Liver (tissue), 3 donors: ENCODE measurements at regions not wholly inside any gene's neighbourhood (a gene's known extent, or its start where the extent isn't known, plus 50 kb on each side); places are given as distances from the start of the nearest gene placed in this dataset.

ENCODE experiments used
- CTCF ChIP-seq: fragments of 150-350 bp; IDR thresholded peaks from 2 replicates; pipeline ENCODE4 v1.5.1; 2017; ENCODE audit warnings: improper control_type of control experiment, low read depth, low read length; ENCODE audit not compliant: missing input control
- EGR1 ChIP-seq, 2 donors: IDR thresholded peaks; 2 replicates each; pipeline ENCODE4 v1.6.1; 2016 to 2018; ENCODE audit warnings: antibody characterized with exemption in 2 of 2, low read depth in 2 of 2
- FOXA1 ChIP-seq: IDR thresholded peaks from 2 replicates; pipeline ENCODE4 v1.6.1; 2016; ENCODE audit warnings: antibody characterized with exemption
- GABPA ChIP-seq, 2 donors: IDR thresholded peaks in 1 of 2; conservative IDR thresholded peaks in 1 of 2; 2 replicates each; pipeline ENCODE4 v1.6.1; 2016; ENCODE audit warnings: antibody characterized with exemption in 2 of 2, mild to moderate bottlenecking in 1 of 2, moderate library complexity in 1 of 2
- HNF4A ChIP-seq, 2 donors: conservative IDR thresholded peaks; 2 replicates each; pipeline ENCODE4 v1.6.1; 2016; ENCODE audit warnings: antibody characterized with exemption in 2 of 2, mild to moderate bottlenecking in 2 of 2
- JUND ChIP-seq, 2 donors: IDR thresholded peaks; 2 replicates each; pipeline ENCODE4 v1.6.1; 2016; ENCODE audit warnings: antibody characterized with exemption in 2 of 2
- MAX ChIP-seq: IDR thresholded peaks from 2 replicates; pipeline ENCODE4 v1.6.1; 2016; ENCODE audit warnings: antibody characterized with exemption
- RAD21 ChIP-seq, 2 donors: IDR thresholded peaks; 2 replicates each; pipeline ENCODE4 v1.6.1; 2016; ENCODE audit warnings: antibody characterized with exemption in 2 of 2, mild to moderate bottlenecking in 2 of 2
- REST ChIP-seq: IDR thresholded peaks from 2 replicates; pipeline ENCODE4 v1.6.1; 2016; ENCODE audit warnings: antibody characterized with exemption, mild to moderate bottlenecking
- RXRA ChIP-seq, 2 donors: IDR thresholded peaks; 2 replicates each; pipeline ENCODE4 v1.6.1; 2017 to 2018; ENCODE audit warnings: antibody characterized with exemption in 2 of 2, mild to moderate bottlenecking in 1 of 2
- SP1 ChIP-seq: IDR thresholded peaks from 2 replicates; pipeline ENCODE4 v1.6.1; 2018; ENCODE audit warnings: antibody characterized with exemption, mild to moderate bottlenecking
- TAF1 ChIP-seq: conservative IDR thresholded peaks from 2 replicates; pipeline ENCODE4 v1.6.1; 2016; ENCODE audit warnings: antibody characterized with exemption, mild to moderate bottlenecking
- YY1 ChIP-seq: IDR thresholded peaks from 2 replicates; pipeline ENCODE4 v1.6.1; 2016; ENCODE audit warnings: antibody characterized with exemption, mild to moderate bottlenecking
- ZBTB33 ChIP-seq: IDR thresholded peaks from 2 replicates; pipeline ENCODE4 v1.6.1; 2016; ENCODE audit warnings: antibody characterized with exemption
- donor health status: healthy.
- donor health status: healthy.

- no peak for TF ChIP-seq GABPA (IDR thresholded peaks at IDR 0.05 in 1 of 2, conservative IDR thresholded peaks at IDR 0.05 in 1 of 2)
- TF ChIP-seq ZBTB33, result no peak
- no peak for TF ChIP-seq CTCF
- TF ChIP-seq REST, result no peak
- TF ChIP-seq TAF1, result no peak
- no peak for TF ChIP-seq EGR1 (IDR thresholded peaks at IDR 0.05; ENCODE audit: low read depth in 2 of 2)
- no peak for TF ChIP-seq YY1
- no peak for TF ChIP-seq SP1
- no peak for TF ChIP-seq MAX
- no peak for TF ChIP-seq FOXA1
- TF ChIP-seq RAD21 (IDR thresholded peaks at IDR 0.05), result no peak
- no peak for TF ChIP-seq RXRA (IDR thresholded peaks at IDR 0.05)
- no peak for TF ChIP-seq HNF4A (conservative IDR thresholded peaks at IDR 0.05)
- TF ChIP-seq JUND (IDR thresholded peaks at IDR 0.05), result no peak
Observed at GRCh38 chr17:13385481-13385911, 216.2 kb downstream of the HS3ST3A1 start.
